GM10266 (cell line): ENCODE measurements at regions not wholly inside any gene's neighbourhood (a gene's known extent, or its start where the extent isn't known, plus 50 kb on each side); places are given as distances from the start of the nearest gene placed in this dataset.

ENCODE experiments used
- DNase-seq: peaks from one replicate; pipeline ENCODE4 v3.0.0; 2012; ENCODE audit errors: extremely low spot score
- CTCF ChIP-seq: IDR thresholded peaks from 2 replicates; pipeline ENCODE4 v1.5.1; 2012; ENCODE audit warnings: mild to moderate bottlenecking, low read depth; ENCODE audit not compliant: control insufficient read depth, insufficient read depth; ENCODE audit errors: missing control alignments

GRCh38 chr10:121411004-121411403, 187.2 kb downstream of the FGFR2 start:
- no peak for TF ChIP-seq CTCF

GRCh38 chr10:121413951-121414350, 184.3 kb downstream of the FGFR2 start:
- no peak for TF ChIP-seq CTCF
- no peak for DNase-seq

More at GRCh38 chr10:121411004-121411403, 187.2 kb downstream of the FGFR2 start:
- no peak for DNase-seq

- no peak for TF ChIP-seq CTCF
- DNase-seq: no peak
Measured at GRCh38 chr10:121414366-121415062, 183.7 kb downstream of the FGFR2 start.

GRCh38 chr10:121415063-121415399, 183.2 kb downstream of the FGFR2 start:
- TF ChIP-seq CTCF: no peak

GRCh38 chr10:121416071-121416470, 182.2 kb downstream of the FGFR2 start:
- no peak for TF ChIP-seq CTCF
- DNase-seq: no peak

More at GRCh38 chr10:121415063-121415399, 183.2 kb downstream of the FGFR2 start:
- no peak for DNase-seq

- DNase-seq: no peak
- TF ChIP-seq CTCF: no peak
Measured at GRCh38 chr10:121417298-121417697, 180.9 kb downstream of the FGFR2 start.

GRCh38 chr10:121418126-121418777, 180.0 kb downstream of the FGFR2 start:
- no peak for TF ChIP-seq CTCF
- no peak for DNase-seq
